H54 (cell line): ENCODE measurements at regions not wholly inside any gene's neighbourhood (a gene's known extent, or its start where the extent isn't known, plus 50 kb on each side); places are given as distances from the start of the nearest gene placed in this dataset.
"Not testable (repeated sequence)": the region's sequence is repeated elsewhere in the genome, so short reads cannot be mapped to it uniquely, and the experiment has no call there.

ENCODE experiments used
- DNase-seq: peaks from one replicate; pipeline ENCODE4 v3.0.0; 2011; ENCODE audit warnings: low spot score, mixed read lengths; ENCODE audit not compliant: insufficient read length
- FAIRE-seq: peaks from 3 replicates; lab custom pipeline; 2011; peaks lifted over from hg19 to GRCh38; lab: Jason Lieb, UNC
- POLR2A ChIP-seq: IDR thresholded peaks from 2 replicates; pipeline ENCODE4 v1.6.1; 2011; ENCODE audit warnings: low read depth, mild to moderate bottlenecking, low read length

DNA sequence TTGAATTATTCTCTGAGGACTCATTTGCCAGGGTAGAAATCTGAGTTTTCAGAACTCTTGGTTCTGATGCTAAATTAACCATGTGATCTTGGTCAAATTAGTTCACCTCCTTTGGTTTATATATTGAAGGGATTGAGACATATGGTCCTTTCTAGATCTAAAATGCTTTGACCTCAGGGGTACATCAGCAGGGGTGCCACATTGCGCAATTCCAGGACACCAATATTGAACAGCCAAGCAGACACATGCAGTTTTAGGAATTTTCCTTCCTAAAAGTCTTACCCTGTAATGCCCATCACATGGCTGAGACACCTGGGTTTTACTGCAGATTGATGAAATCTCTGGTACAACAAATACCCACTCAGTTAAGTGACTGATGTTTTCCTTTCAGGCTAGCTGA is 254.4 kb upstream of the NCAM1 start:
- FAIRE-seq (no peak), DNase-seq (no peak)
- TF ChIP-seq POLR2A, result no peak

DNA sequence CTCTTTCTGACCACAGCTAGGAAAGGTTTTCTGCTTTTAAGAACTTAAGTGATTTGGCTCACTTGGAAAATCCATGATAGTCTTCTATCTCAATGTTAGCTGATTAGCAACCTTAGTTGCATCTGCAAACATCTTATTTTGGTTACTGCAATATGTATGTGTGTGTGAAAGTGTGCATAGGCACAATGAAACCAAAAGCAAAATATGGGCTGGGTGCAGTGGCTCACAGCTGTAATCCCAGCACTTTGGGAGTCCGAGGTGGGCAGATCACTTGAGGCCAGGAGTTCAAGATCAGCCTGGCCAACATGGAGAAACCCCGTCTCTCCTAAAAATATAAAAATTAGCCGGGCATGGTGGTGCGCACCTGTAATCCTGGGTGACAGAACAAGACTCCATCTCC is 246.9 kb upstream of the NCAM1 start:
- DNase-seq, FAIRE-seq: not testable (repeated sequence)

DNA sequence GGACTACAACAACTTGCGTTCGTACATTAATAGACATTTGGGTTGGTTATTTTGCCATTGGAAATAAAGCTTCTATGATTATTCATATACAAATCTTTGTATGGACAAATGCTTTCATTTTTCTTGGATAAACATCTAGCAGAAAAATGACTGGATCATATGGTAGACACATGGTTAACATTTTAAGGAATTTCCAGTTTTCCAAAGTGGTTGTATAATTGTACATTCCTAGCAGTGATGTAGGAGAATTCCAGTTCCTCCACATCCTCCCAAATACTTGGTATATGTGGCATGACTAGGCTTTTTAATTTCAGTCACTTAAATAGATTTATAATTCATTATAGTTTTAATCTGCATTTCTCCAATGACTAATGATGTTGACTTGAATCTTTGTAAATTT is 246.2 kb upstream of the NCAM1 start:
- no peak for TF ChIP-seq POLR2A
- FAIRE-seq (no peak), DNase-seq (no peak)

DNA sequence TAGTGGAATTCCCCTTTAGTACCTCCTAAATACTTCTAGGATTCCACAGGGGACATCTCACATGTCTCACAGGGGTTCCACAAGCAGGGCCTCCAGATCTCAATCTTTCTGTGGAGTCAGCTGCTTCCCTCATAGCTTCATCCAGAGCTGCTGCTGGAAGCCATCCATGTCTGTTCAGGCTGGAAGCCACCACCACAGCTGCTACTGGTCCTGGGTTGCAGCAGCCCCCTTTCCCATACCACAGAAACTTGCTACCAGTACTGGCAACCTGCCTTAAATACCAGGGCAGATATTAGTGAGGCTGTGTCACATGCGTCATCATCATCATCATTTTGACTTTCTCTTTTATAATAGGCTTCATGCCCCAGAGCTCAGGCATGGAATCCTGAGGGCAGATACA is 242.7 kb upstream of the NCAM1 start:
- no peak for TF ChIP-seq POLR2A
- FAIRE-seq (no peak), DNase-seq (no peak)

DNA sequence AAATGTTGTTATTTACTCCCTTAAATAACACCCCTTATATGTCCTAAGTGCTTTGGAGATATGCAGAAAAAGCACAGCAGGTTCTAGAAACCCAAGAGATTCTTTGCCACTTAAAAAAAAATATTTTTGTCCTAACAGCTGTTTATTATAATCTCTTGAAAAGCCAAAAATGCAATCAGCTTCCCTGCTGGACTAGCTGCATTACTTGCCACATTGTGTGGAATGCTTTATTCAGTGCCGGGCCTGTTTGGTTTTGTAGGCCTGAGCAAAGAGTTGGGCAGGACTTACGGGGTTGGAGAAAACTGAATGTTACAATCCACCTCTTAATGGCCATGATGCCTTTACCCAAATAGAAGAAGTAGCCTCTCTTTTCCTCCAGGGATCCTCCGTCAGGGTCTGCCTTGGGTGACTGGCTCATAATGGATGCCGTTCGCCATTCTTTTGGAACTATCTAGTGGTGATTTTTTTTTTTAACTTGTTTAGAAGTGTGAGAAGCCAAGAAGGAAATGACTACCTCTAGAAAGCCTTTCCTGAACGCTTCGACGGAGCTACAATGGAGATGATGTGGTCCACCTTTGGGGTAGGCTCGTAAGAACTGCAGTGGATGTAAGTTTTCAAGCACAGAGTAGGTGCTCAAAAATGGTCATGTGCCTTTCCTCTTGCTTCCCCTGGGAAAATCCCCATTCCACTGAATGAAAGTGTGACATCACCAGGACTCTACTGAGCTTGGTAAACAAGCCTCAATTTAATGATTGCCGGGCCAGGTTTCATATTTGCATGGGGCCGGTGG is 241.3 kb upstream of the NCAM1 start:
- no peak for DNase-seq
- no peak for FAIRE-seq
- TF ChIP-seq POLR2A, result no peak

DNA sequence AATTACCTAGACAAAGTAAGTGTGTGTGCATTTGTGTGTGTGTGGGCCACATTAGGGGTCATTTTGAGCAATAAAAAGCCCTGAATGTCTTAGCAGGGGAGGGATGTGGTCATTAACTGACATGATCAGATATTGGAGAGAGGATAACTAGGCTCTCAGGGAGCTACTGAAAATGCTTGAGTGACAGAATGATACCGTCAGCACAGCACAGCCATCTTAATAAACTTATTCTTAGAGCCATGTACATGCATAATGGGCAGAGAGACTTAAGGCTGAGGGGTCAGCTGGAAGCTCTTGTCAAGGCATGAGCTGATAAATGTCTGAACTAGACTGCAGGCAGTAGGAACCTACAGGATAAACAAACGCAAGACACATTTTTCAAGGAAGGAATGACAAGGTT is 239.1 kb upstream of the NCAM1 start:
- FAIRE-seq, result no peak
- TF ChIP-seq POLR2A, result no peak
- DNase-seq, result no peak

DNA sequence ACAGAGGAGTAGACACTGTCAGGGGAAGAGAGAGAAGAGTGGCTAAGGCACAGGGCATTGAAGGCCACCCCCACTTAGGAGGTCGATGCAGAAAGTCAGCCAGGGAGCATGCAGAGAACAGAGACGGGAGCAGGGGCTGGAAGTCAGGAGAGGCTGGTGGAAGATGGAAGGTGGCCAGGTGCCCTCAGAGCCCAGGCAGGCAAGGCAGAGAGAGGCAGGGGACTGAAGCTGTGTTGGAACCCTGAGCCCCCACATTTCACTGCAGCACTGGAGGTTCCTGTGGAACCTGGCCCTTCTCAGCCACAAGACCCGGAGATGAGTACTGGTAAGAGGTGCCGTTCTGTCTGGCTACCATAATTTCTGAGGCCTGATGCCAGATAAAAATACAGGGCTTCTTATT is 238.3 kb upstream of the NCAM1 start:
- DNase-seq (no peak), FAIRE-seq (no peak)
- no peak for TF ChIP-seq POLR2A

DNA sequence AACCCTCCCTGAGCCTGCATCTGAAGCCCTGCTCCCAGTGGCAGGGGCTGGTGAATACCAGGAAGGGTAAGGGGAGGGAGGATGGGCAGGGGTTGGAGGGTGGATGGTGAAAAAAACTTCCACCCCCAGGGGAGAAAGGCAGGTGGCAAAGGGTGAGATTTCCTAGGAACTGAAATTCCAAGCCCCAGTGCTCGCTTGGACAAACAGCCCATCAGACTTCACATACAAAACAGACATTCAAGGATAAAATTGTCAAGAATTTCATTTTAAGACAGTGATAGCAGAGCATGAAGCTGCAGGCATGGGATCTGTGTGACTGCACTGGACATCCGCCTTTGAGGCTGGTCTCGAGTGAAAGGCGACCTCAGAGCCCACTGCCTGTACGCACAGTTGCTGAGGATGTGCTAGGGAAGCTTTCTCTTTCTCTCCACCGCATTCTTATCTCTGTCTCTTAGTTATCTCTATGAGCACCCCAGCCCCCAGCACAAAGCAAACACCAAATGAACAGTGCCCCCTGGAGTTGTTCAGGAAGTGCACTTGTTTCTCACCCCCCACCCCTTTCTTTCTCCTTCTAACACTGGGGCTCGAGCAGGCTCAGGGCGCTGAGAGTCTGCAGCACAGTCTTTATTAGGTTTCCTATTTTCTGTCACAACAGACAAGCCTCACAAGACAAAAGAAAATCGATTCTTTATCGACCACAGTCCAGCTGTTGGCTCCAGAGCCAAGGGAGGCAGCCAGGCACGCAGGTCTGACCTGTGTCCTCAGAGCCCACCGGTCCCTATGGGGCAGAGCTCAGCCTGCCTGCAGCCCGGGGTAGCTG is 237.3 kb upstream of the NCAM1 start:
- no peak for DNase-seq
- TF ChIP-seq POLR2A, result no peak
- no peak for FAIRE-seq

DNA sequence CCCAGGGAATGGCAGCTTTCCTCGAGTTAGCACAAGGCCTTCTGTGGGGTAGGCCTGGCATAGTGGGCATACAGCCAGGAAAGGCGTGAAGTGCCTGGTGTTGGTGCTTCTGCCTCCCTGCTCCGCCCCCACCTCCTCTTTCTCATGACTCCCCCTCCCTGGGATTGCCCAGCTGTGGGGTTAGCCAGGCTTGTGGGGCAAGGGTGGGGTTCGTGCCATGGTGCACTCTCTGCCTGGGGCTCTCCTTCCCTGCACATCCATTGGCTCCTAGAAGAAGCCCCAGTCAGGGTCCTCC is 236.8 kb upstream of the NCAM1 start:
- TF ChIP-seq POLR2A, result no peak
- DNase-seq (no peak), FAIRE-seq (no peak)

DNA sequence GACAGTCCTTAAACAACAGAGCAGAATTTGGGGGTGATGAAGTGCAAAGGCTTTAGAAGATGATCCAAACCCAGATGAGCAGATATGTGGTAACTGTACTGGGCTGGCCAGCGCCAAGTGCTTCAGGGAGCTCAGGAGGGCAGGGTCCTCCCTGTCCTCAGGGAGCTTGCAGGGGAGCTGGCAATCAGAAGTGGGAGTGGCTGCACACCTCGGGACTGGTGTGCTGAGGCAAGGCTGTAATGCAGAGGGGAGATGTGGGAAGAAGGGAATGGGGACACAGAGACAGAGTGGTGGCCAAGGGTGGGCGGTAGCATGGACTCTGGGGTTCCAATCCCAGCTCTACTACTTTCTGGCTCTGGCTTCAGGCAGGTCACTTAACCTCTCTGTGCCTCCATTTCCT is 235.6 kb upstream of the NCAM1 start:
- FAIRE-seq, result no peak
- TF ChIP-seq POLR2A, result no peak
- no peak for DNase-seq

DNA sequence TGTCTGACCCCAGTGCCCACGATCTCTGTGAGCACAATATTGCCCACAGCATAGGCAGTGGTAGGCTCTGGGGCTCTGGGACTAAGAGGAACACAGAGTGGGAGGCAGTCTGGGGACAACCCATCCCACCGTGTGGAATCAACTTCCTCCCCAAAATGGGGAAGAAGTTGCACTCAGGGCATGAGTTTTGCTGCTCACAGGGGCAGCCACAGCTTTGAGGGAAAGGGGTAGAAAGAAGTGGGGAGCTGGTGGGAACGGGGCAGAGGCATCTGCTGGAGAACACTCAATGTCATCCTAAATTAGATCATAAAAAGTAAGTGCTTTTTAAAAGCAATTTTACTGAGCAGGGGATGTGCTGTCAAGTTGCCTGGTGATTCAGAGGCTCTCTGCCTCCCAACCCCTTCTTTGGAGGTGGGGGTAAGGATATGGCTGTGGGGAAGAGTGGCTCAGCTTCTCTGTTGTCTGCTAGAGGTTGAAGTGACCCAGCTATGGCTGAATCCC is 233.8 kb upstream of the NCAM1 start:
- FAIRE-seq (no peak), DNase-seq (no peak)

DNA sequence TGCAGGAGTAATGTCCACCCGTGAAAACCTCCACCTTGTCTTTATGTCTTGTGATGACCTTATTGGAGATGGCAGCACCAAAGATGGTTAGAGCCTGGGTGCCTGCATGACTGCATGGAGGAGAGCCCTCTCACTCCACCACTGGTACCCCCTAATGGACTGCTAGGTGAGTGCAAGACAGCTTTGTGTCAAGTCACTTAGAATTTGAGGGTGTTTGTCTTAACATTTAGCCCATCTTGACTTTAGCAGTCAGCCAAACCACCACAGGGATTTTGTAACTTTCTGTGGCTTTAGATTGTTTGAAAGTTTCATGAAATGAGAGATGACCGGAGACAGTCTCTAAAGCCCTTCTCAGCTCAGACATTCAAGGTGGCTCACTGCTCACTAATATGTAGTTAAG is 232.9 kb upstream of the NCAM1 start:
- DNase-seq (no peak), FAIRE-seq (no peak)
- no peak for TF ChIP-seq POLR2A

More for the DNA sequence above, 233.8 kb upstream of the NCAM1 start:
- TF ChIP-seq POLR2A, result no peak

DNA sequence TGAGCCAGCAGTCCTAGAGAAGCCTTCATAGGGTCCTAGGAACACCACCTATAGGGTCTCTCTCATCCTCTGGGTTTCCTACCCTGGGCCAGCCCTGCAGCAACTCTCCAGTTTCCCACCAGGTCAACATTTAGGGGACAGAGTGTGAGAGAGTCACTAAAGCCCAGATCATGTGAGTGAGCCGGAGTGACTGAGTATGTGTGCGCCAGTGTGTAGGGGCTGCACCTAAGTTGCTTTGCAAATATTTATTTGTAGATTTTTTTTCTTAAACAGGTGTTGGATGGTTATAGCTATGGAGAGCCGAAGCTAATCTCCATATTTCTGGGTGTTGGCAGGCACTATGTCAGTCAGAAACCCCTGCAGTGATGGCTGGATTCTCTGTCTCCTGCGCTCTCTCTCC is 232.5 kb upstream of the NCAM1 start:
- no peak for TF ChIP-seq POLR2A
- no peak for DNase-seq

DNA sequence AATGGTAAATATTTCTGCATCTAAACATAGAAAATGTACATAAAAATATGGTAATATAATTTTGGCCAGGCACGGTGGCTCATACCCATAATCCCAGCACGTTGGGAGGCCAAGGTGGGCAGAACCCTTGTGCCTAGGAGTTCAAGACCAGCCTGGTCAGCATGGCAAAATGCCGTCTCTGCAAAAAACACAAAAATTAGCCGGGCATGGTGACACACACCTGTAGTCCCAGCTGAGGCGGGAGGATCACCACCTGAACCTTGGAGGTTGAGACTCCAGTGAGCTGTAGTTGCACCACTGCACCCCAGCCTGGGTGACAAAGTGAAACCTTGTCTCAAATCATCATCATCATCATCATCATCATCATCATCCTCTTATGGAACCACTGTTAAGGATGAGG is 230.6 kb upstream of the NCAM1 start:
- FAIRE-seq (no peak), DNase-seq (no peak)
- TF ChIP-seq POLR2A, result no peak

More for the DNA sequence above, 232.5 kb upstream of the NCAM1 start:
- no peak for FAIRE-seq

DNA sequence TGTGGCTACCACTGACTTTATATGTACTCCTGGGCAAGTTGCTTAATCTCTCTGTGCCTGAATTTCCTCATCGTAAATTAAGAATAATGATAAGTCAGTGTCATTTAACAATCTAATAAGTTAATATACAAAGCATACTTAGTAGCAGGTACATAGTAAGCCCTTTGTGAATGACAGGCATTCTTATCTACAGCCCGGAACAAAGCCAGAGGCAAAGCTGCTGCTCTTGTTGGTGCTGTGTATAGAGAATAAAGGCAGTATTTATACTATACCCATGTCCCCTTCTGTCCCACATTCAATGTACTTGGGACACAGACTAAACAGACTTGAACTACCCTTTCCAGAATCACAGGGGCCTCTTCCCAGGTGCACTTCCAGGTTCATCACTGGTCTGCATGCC is 229.7 kb upstream of the NCAM1 start:
- no peak for TF ChIP-seq POLR2A
- no peak for FAIRE-seq
- no peak for DNase-seq
